Stimulated activated CD4-positive, alpha-beta T cell treated with anti-CD3 and anti-CD28 coated beads, Interleukin-1b, Interleukin-23, amount 100 ng/mL, for 4 hours (primary cell): ENCODE measurements at regions not wholly inside any gene's neighbourhood (a gene's known extent, or its start where the extent isn't known, plus 50 kb on each side); places are given as distances from the start of the nearest gene placed in this dataset.
A peak's percentile ranks its signal among the peaks of the same experiment; 100 is the strongest.
"Not testable (repeated sequence)": the region's sequence is repeated elsewhere in the genome, so short reads cannot be mapped to it uniquely, and the experiment has no call there.

Experiments
- DNase-seq, 2 donors: peaks; one replicate each; pipeline ENCODE4 v3.0.0-alpha.2; 2020; ENCODE audit warnings: low read depth in 2 of 2

- DNase-seq, result no peak
Observed at GRCh38 chr12:69028941-69029729, 96.2 kb upstream of the CPM start.

DNA sequence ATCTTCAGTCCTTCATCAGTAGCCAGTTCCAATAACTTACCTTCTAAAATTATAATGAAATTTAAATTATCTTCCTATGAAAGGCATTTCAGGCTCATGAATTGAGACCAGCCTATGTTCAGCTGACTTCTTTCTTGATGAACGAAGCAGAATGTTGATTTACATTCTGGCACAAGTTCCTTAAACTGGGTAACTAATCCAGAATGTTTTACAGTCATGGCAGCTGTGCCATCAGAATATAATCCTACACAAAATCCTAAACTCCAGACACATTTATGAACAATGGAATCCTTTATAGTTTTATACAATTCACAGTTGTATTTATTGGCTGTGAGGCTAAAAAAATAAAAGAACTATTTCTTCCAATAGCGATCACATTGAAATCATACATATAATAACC, 97.3 kb upstream of the CPM start:
- DNase-seq, result no peak

GRCh38 chr12:69036533-69036932, 103.6 kb upstream of the CPM start:
- DNase-seq, result no peak

- no peak for DNase-seq
Observed at GRCh38 chr12:69036999-69037398, 104.0 kb upstream of the CPM start.

DNA sequence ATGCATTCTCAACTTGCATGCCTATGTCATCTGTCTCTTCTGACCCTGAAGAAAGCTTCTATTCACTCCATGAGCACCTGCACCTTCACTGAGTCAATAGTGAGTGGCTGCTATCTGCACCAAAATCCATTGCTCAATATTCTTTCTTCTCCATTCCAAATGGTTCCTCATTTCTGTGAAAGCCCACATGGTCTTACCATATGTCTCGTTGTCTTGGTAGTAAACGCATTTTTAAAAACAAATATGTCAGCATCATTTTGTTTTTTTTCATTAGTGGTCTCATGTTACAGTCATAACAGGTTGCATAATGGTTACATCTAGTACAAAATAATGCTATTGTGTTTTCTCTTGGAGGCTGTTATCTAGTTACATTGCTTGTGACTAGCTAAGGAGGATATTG, 106.9 kb upstream of the CPM start:
- DNase-seq, result no peak

GRCh38 chr12:69042557-69042956, 109.6 kb upstream of the CPM start:
- DNase-seq, result no peak

GRCh38 chr12:69042970-69043369, 110.0 kb upstream of the CPM start:
- DNase-seq, result no peak

GRCh38 chr12:69044887-69045286, 111.9 kb upstream of the CPM start:
- no peak for DNase-seq

DNA sequence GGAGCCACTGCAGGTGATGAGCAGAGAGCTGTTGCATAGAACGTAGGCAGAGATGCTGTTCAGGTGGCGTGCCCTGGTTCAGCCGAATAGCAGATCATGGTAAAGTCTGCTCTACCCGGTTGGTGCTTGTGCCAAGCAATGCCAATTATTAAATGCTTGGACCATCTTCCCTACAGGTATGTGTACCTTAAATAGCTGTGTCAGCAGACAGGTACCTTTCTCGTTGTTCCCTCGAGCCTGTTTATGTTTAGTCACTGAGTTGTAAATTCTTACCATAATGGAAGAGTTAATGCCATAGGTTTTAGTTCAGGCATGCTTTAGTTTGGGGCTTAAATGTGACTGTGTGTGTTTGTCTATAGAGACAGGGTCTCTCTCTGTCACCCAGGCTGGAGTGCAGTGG, 112.5 kb upstream of the CPM start:
- no peak for DNase-seq

- no peak for DNase-seq
Observed at GRCh38 chr12:69046363-69046762, 113.4 kb upstream of the CPM start.

GRCh38 chr12:69046920-69047319, 113.9 kb upstream of the CPM start:
- no peak for DNase-seq

DNA sequence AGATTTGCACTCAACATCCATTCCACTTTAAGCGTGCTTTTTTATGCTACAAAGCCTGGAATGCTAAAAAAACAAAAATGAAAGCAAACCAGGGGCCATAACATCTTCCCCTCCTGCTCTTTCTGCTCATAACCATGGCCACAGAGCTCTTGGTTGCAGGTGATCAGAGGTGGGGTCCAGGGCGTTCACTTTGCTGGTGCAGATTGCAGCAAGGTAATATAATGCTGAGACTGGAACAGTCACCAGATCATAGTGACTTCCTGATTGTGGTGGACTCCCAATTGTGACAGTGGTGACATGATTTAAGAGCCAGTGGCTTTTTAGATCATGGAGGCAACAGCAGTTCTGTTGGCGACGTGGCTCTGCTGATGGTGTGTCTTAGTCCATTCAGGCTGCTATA, 115.0 kb upstream of the CPM start:
- DNase-seq, result no peak

DNA sequence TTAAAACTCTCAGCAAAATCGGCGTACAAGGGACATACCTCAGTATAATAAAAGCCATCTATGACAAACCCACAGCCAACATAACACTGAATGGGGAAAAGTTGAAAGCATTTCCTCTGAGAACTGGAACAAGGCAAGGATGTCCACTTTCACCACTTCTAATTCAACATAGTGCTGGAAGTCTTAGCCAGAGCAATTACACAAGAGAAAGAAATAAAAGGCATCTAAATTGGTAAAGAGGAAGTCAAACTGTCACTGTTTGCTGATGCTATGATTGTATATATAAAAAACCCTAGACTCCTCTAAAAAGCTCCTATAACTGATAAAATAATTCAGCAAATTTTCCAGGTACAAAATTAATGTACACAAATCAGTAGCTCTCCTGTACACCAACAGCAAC, 116.9 kb upstream of the CPM start:
- DNase-seq, result not testable (repeated sequence)

DNA sequence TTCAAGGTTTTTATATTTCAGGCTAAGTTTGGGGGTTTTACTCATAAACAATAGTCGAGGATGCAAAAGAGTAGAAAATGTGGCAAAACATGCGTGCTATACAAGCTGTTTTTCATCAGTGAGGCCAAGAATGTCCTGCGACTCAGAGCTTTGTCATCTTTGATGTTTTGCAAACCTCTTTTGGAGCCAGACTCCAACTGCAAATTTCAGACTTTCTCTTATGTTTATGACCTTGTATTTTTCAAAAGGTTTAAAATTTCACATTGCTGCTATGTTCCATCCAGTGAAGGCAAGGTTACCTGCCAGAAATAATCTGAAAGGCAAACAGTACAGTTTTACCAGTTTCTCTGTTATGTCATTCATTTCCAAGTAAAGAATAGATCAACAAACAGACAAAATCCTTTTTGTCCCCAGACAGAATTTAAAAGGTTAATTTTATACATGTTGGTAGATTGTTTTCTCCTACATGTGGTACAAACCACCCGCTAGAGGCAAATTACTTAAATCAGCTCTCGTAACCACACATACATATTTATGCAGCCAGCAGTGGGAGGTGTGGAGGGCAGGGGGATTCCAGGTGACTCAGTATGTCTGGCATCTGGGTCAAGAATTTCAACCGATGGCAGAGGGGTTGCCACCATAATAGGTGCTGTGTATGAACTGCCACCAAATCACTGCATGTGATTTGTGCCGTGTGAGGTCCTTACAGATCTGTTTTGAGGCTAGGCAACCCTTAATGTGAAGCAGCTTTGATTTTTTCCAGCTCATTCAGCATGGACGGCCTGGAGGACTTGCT, 119.8 kb upstream of the CPM start:
- peak; percentile 6 to 19 for DNase-seq

GRCh38 chr12:69054343-69055056, 121.5 kb upstream of the CPM start:
- DNase-seq, result no peak

DNA sequence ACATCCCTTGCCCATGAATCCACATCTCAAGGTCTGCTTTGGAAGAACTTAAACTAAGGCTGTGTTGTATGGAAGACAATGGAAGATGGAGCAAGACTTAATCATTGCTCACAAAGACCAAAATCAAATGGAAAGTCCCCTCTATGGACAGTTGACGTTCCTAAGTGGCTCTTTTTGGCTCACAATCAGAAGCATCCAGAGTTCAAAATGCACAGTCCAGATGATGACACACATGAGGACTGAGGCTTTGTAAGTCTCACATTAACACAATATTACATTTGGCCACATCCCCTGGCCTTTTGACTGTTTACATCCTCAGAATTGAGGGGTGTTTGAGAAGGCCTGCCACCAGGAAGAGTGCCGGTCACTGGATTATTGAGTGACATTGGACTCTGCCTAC, 122.3 kb upstream of the CPM start:
- DNase-seq, result no peak

- DNase-seq, result no peak
Observed at GRCh38 chr12:69055706-69056105, 122.7 kb upstream of the CPM start.

- DNase-seq, result no peak
Observed at GRCh38 chr12:69056743-69057515, 124.0 kb upstream of the CPM start.

- DNase-seq, result no peak
Observed at GRCh38 chr12:69057742-69058141, 124.8 kb upstream of the CPM start.

- DNase-seq, result no peak
Observed at GRCh38 chr12:69059465-69060457, 126.8 kb upstream of the CPM start.

- DNase-seq, result no peak
Observed at GRCh38 chr12:69061574-69061973, 128.6 kb upstream of the CPM start.
